Suprapubic skin (tissue), 4 donors: ENCODE measurements at regions not wholly inside any gene's neighbourhood (a gene's known extent, or its start where the extent isn't known, plus 50 kb on each side); places are given as distances from the start of the nearest gene placed in this dataset.

Experiments
- DNase-seq, 2 donors: peaks; one replicate each; pipeline ENCODE4 v3.0.0-alpha.2; 2019; ENCODE audit warnings: low spot score in 2 of 2
- H3K27ac ChIP-seq: fragments of 200-600 bp; sonication (generic); one replicate; pipeline ENCODE4 v1.5.1; 2019
- H3K27me3 ChIP-seq: fragments of 200-600 bp; sonication (generic); one replicate; pipeline ENCODE4 v1.5.1; 2019
- H3K36me3 ChIP-seq: fragments of 200-600 bp; sonication (generic); one replicate; pipeline ENCODE4 v1.5.1; 2019
- H3K4me1 ChIP-seq: fragments of 200-600 bp; sonication (generic); one replicate; pipeline ENCODE4 v1.5.1; 2019
- H3K4me3 ChIP-seq: fragments of 200-600 bp; sonication (generic); one replicate; pipeline ENCODE4 v1.5.1; 2019; ENCODE audit warnings: mild to moderate bottlenecking
- H3K9me3 ChIP-seq: fragments of 200-600 bp; sonication (generic); one replicate; pipeline ENCODE4 v1.5.1; 2019
- CTCF ChIP-seq, 2 donors: fragments of 200-600 bp in 1 of 2; fragments of 450-650 bp in 1 of 2; sonication (generic) in 1 of 2; IDR thresholded peaks; one replicate each; pipeline ENCODE4 v1.5.1; 2016 to 2019; ENCODE audit warnings: antibody characterized with exemption in 2 of 2, mild to moderate bottlenecking in 1 of 2, moderate library complexity in 1 of 2
- EP300 ChIP-seq: sonication (generic); formaldehyde crosslinking; IDR thresholded peaks from one replicate; pipeline ENCODE4 v1.6.1; 2017; ENCODE audit warnings: antibody characterized with exemption
- POLR2A ChIP-seq, 2 donors: fragments of 450-650 bp; IDR thresholded peaks; one replicate each; pipeline ENCODE4 v1.6.1; 2017; ENCODE audit warnings: antibody characterized with exemption in 2 of 2, mild to moderate bottlenecking in 2 of 2, moderate library complexity in 2 of 2
- POLR2AphosphoS5 ChIP-seq, 3 donors: sonication (generic); formaldehyde crosslinking; IDR thresholded peaks; one replicate each; pipeline ENCODE4 v1.6.1; 2017; ENCODE audit warnings: antibody characterized with exemption in 3 of 3
- WGBS: methylation state at CpG from one replicate; pipeline ENCODE4 v1.1.5; 2018; 5-methylcytosine and 5-hydroxymethylcytosine counted together

- 79% methylated on average over 5 of the region's 5 CpGs for WGBS
- TF ChIP-seq POLR2AphosphoS5 (IDR thresholded peaks at IDR 0.05) (no peak), CTCF (IDR thresholded peaks at IDR 0.05) (no peak), EP300 (no peak), POLR2A (IDR thresholded peaks at IDR 0.05) (no peak)
Measured at GRCh38 chr18:25817546-25818237, 272.7 kb downstream of the SS18 start.

GRCh38 chr18:25815659-25816058, 274.8 kb downstream of the SS18 start:
- Histone ChIP-seq H3K9me3 (no peaks in the 10 kb centered on the region), H3K27ac (no peak overlapping the region), H3K4me1 (no peaks in the 10 kb centered on the region), H3K27me3 (no peaks in the 10 kb centered on the region), H3K4me3 (no peak overlapping the region), H3K36me3 (no peaks in the 10 kb centered on the region)
- no peak for DNase-seq
- 67% methylated on average over 3 of the region's 3 CpGs for WGBS
- TF ChIP-seq POLR2AphosphoS5 (IDR thresholded peaks at IDR 0.05) (no peak), POLR2A (IDR thresholded peaks at IDR 0.05) (no peak), CTCF (IDR thresholded peaks at IDR 0.05) (no peak), EP300 (no peak)

More at GRCh38 chr18:25817546-25818237, 272.7 kb downstream of the SS18 start:
- H3K4me1 ChIP-seq = no peaks in the 10 kb centered on the region
- H3K27ac ChIP-seq = no peak overlapping the region
- H3K4me3 ChIP-seq = no peak overlapping the region
- H3K36me3 ChIP-seq = no peaks in the 10 kb centered on the region
- no peak for DNase-seq
- H3K9me3 ChIP-seq = no peaks in the 10 kb centered on the region
- H3K27me3 ChIP-seq = no peaks in the 10 kb centered on the region

GRCh38 chr18:25814841-25815458, 275.5 kb downstream of the SS18 start:
- H3K36me3 ChIP-seq = no peaks in the 10 kb centered on the region
- H3K4me3 ChIP-seq = no peak overlapping the region
- no peaks in the 10 kb centered on the region for H3K9me3 ChIP-seq
- no peak for DNase-seq
- no peak overlapping the region for H3K27ac ChIP-seq
- no peaks in the 10 kb centered on the region for H3K4me1 ChIP-seq
- 68% methylated on average over 4 of the region's 4 CpGs for WGBS
- TF ChIP-seq POLR2AphosphoS5 (IDR thresholded peaks at IDR 0.05) (no peak), EP300 (no peak), POLR2A (IDR thresholded peaks at IDR 0.05) (no peak), CTCF (IDR thresholded peaks at IDR 0.05) (no peak)
- no peaks in the 10 kb centered on the region for H3K27me3 ChIP-seq

GRCh38 chr18:25813110-25813509, 277.3 kb downstream of the SS18 start:
- H3K36me3 ChIP-seq = no peaks in the 10 kb centered on the region
- no peak for DNase-seq
- no peaks in the 10 kb centered on the region for H3K27me3 ChIP-seq
- H3K4me1 ChIP-seq = no peaks in the 10 kb centered on the region
- H3K4me3 ChIP-seq = no peak overlapping the region
- TF ChIP-seq EP300 = no peak
- TF ChIP-seq POLR2AphosphoS5 (IDR thresholded peaks at IDR 0.05) = no peak
- no peak for TF ChIP-seq POLR2A (IDR thresholded peaks at IDR 0.05)
- TF ChIP-seq CTCF (IDR thresholded peaks at IDR 0.05) = no peak
- WGBS = 67% methylated on average over 5 of the region's 5 CpGs
- no peaks in the 10 kb centered on the region for H3K9me3 ChIP-seq
- H3K27ac ChIP-seq = no peak overlapping the region

- DNase-seq = no peak
- no peak overlapping the region for H3K4me3 ChIP-seq
- TF ChIP-seq POLR2AphosphoS5 (IDR thresholded peaks at IDR 0.05) (no peak), EP300 (no peak), CTCF (IDR thresholded peaks at IDR 0.05) (no peak), POLR2A (IDR thresholded peaks at IDR 0.05) (no peak)
- H3K36me3 ChIP-seq = no peaks in the 10 kb centered on the region
- no peak overlapping the region for H3K27ac ChIP-seq
- H3K9me3 ChIP-seq = no peaks in the 10 kb centered on the region
- 78% methylated on average over 3 of the region's 3 CpGs for WGBS
- H3K4me1 ChIP-seq = no peaks in the 10 kb centered on the region
- H3K27me3 ChIP-seq = no peaks in the 10 kb centered on the region
Measured at GRCh38 chr18:25810736-25811135, 279.7 kb downstream of the SS18 start.
